Neural progenitor cell (in vitro differentiated cells): ENCODE measurements at regions not wholly inside any gene's neighbourhood (a gene's known extent, or its start where the extent isn't known, plus 50 kb on each side); places are given as distances from the start of the nearest gene placed in this dataset.

ENCODE experiments used
- DNase-seq: peaks from one replicate; pipeline ENCODE4 v3.0.0-alpha.2; 2016; ENCODE audit warnings: low spot score
- H2AFZ ChIP-seq: fragments of 200-600 bp; sonication (generic); replicated peaks from 2 replicates; pipeline ENCODE4 v1.6.1; 2016; ENCODE audit warnings: antibody characterized with exemption
- H3F3A ChIP-seq: fragments of 200-600 bp; sonication (generic); 2 replicates; pipeline ENCODE4 v1.6.1; 2016; ENCODE audit warnings: antibody characterized with exemption, low read depth
- H3K27ac ChIP-seq: fragments of 200-600 bp; sonication (generic); 2 replicates; pipeline ENCODE4 v1.5.1; 2016; ENCODE audit warnings: mild to moderate bottlenecking
- H3K27me3 ChIP-seq: fragments of 200-600 bp; sonication (generic); 2 replicates; pipeline ENCODE4 v1.6.1; 2016; ENCODE audit warnings: mild to moderate bottlenecking, moderate library complexity
- H3K36me3 ChIP-seq: fragments of 200-600 bp; sonication (generic); 2 replicates; pipeline ENCODE4 v1.5.1; 2016
- H3K4me1 ChIP-seq: fragments of 200-600 bp; sonication (generic); 2 replicates; pipeline ENCODE4 v1.6.1; 2016; ENCODE audit warnings: mixed run types
- H3K4me2 ChIP-seq: fragments of 200-600 bp; sonication (generic); 2 replicates; pipeline ENCODE4 v1.6.1; 2016
- H3K4me3 ChIP-seq: fragments of 200-600 bp; sonication (generic); 2 replicates; pipeline ENCODE4 v1.5.1; 2016
- H3K79me2 ChIP-seq: fragments of 200-600 bp; sonication (generic); 2 replicates; pipeline ENCODE4 v1.6.1; 2016; ENCODE audit warnings: low read depth
- H3K9ac ChIP-seq: fragments of 200-600 bp; sonication (generic); 2 replicates; pipeline ENCODE4 v1.6.1; 2016
- H3K9me3 ChIP-seq: fragments of 200-600 bp; sonication (generic); 2 replicates; pipeline ENCODE4 v1.5.1; 2016; ENCODE audit warnings: low read depth
- H4K20me1 ChIP-seq: fragments of 200-600 bp; sonication (generic); 2 replicates; pipeline ENCODE4 v1.6.1; 2016; ENCODE audit warnings: low read depth
- H3K27ac Mint-ChIP-seq: 3 replicates; pipeline ENCODE4 v1.8.0; 2021; ENCODE audit warnings: mixed read lengths
- H3K27me3 Mint-ChIP-seq: 2 replicates; pipeline ENCODE4 v1.8.0; 2022; ENCODE audit warnings: low read depth, mild to moderate bottlenecking, inconsistent platforms, moderate library complexity, mixed read lengths; ENCODE audit not compliant: insufficient read depth
- H3K36me3 Mint-ChIP-seq: 3 replicates; pipeline ENCODE4 v1.8.0; 2021; ENCODE audit warnings: mixed read lengths
- H3K4me1 Mint-ChIP-seq: 3 replicates; pipeline ENCODE4 v1.8.0; 2021; ENCODE audit warnings: mixed read lengths
- H3K4me3 Mint-ChIP-seq: 3 replicates; pipeline ENCODE4 v1.8.0; 2021; ENCODE audit warnings: mild to moderate bottlenecking, moderate library complexity, mixed read lengths
- H3K9me3 Mint-ChIP-seq: 3 replicates; pipeline ENCODE4 v1.8.0; 2020; ENCODE audit warnings: mixed read lengths
- EZH2 ChIP-seq: fragments of 200-600 bp; sonication (generic); IDR thresholded peaks from 2 replicates; pipeline ENCODE4 v1.6.1; 2017; ENCODE audit warnings: antibody characterized with exemption, mild to moderate bottlenecking, moderate library complexity
- EZH2phosphoT487 ChIP-seq: fragments of 200-600 bp; sonication (generic); IDR thresholded peaks from 2 replicates; pipeline ENCODE4 v1.6.1; 2017; ENCODE audit warnings: antibody characterized with exemption
- TF ChIP-seq, protein P1 (sequence below): fragments of 200-600 bp; sonication (generic); IDR thresholded peaks from 2 replicates; pipeline ENCODE4 v1.5.1; 2017; ENCODE audit warnings: antibody characterized with exemption, mild to moderate bottlenecking

DNA sequence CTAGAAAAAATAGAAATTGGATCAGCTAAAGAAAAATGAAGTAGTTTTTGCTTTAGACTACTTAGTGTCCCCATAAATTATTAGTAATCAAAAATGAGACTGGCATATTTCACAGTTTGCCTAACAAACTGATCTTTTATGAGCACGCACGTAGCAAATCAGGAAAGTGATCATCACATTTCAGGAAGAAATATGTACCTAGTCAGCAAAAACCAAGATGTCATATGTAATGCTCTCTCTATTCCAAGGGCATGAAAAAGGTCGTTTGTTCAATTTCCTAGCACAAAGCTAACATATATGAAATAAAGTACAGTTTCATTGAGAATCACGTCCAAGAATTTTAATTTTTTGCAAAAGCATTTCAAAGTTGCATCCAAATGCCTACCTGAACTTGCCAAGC lies 600.4 kb upstream of the CHAC2 start:
- no peak overlapping the region for H2AFZ ChIP-seq
- H3K4me2 ChIP-seq = no peak overlapping the region
- no peak overlapping the region for H3K4me3 Mint-ChIP-seq
- H3K36me3 Mint-ChIP-seq = no peaks in the 10 kb centered on the region
- no peaks in the 10 kb centered on the region for H3F3A ChIP-seq
- no peaks in the 10 kb centered on the region for H3K27me3 ChIP-seq
- DNase-seq = no peak
- no peak overlapping the region for H3K9ac ChIP-seq
- H3K27ac ChIP-seq = no peak overlapping the region
- H3K4me3 ChIP-seq = no peak overlapping the region
- no peaks in the 10 kb centered on the region for H3K4me1 Mint-ChIP-seq
- peaks cover 6% of the 10 kb centered on the region for H3K9me3 Mint-ChIP-seq
- H3K79me2 ChIP-seq = no peaks in the 10 kb centered on the region
- H3K9me3 ChIP-seq = no peaks in the 10 kb centered on the region
- TF ChIP-seq EZH2 (no peak), EZH2phosphoT487 (no peak)
- TF ChIP-seq, protein P1, sequence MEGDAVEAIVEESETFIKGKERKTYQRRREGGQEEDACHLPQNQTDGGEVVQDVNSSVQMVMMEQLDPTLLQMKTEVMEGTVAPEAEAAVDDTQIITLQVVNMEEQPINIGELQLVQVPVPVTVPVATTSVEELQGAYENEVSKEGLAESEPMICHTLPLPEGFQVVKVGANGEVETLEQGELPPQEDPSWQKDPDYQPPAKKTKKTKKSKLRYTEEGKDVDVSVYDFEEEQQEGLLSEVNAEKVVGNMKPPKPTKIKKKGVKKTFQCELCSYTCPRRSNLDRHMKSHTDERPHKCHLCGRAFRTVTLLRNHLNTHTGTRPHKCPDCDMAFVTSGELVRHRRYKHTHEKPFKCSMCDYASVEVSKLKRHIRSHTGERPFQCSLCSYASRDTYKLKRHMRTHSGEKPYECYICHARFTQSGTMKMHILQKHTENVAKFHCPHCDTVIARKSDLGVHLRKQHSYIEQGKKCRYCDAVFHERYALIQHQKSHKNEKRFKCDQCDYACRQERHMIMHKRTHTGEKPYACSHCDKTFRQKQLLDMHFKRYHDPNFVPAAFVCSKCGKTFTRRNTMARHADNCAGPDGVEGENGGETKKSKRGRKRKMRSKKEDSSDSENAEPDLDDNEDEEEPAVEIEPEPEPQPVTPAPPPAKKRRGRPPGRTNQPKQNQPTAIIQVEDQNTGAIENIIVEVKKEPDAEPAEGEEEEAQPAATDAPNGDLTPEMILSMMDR = no peak
- no peaks in the 10 kb centered on the region for H4K20me1 ChIP-seq
- no peaks in the 10 kb centered on the region for H3K4me1 ChIP-seq
- no peak overlapping the region for H3K27ac Mint-ChIP-seq
- no peaks in the 10 kb centered on the region for H3K27me3 Mint-ChIP-seq
- no peaks in the 10 kb centered on the region for H3K36me3 ChIP-seq

DNA sequence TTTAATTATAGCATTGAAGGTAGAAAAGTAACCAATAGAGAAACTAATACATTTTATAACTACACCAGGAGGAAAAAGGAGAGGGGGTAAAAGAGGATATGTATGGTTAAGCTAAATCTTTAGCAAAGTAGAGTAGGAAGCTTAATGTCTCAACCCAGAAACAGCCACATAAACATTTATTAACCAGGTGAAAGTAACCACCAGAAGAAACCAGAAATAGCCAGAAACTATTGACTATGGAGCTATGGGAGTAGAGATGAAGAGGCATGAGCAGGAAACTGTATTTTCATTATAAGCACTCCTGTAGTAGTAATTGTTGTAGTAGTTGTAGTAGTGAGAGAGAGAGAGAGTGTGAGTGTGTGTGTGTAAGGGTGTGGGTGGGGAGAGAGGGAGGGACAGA lies 617.5 kb upstream of the CHAC2 start:
- no peak overlapping the region for H3K9ac ChIP-seq
- no peak overlapping the region for H3K4me3 ChIP-seq
- no peaks in the 10 kb centered on the region for H3K79me2 ChIP-seq
- no peaks in the 10 kb centered on the region for H4K20me1 ChIP-seq
- H3K27me3 ChIP-seq = no peaks in the 10 kb centered on the region
- H3K27ac Mint-ChIP-seq = no peak overlapping the region
- DNase-seq = no peak
- no peaks in the 10 kb centered on the region for H3F3A ChIP-seq
- no peaks in the 10 kb centered on the region for H3K9me3 ChIP-seq
- H3K9me3 Mint-ChIP-seq = no peaks in the 10 kb centered on the region
- H3K4me1 ChIP-seq = no peaks in the 10 kb centered on the region
- no peak overlapping the region for H3K27ac ChIP-seq
- TF ChIP-seq EZH2phosphoT487 (no peak), EZH2 (no peak)
- TF ChIP-seq, protein P1 = no peak
- no peaks in the 10 kb centered on the region for H3K36me3 ChIP-seq
- no peak overlapping the region for H3K4me2 ChIP-seq
- no peak overlapping the region for H2AFZ ChIP-seq
- no peaks in the 10 kb centered on the region for H3K36me3 Mint-ChIP-seq
- no peak overlapping the region for H3K4me3 Mint-ChIP-seq
- H3K27me3 Mint-ChIP-seq = no peaks in the 10 kb centered on the region
- H3K4me1 Mint-ChIP-seq = no peaks in the 10 kb centered on the region

DNA sequence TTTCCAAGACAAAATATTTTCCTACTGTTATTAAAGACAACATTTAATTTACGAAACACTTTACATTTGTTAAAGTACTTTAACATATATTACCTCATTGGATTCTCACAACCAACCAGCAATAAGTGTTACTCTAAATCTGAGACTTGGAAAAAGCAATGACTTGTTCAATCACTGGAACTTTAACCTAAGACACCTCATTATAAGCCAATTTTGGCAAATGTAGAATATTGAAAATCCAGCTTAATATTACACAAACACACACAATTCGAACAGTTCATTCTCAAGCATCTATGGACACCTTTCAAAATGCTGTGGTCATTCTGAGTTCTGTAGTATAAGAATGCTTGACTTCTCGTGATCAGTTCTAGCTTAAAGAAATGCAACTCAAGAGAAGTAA lies 619.4 kb upstream of the CHAC2 start:
- TF ChIP-seq, protein P1 = no peak
- no peak for TF ChIP-seq EZH2phosphoT487
- no peak for TF ChIP-seq EZH2
- H4K20me1 ChIP-seq = no peaks in the 10 kb centered on the region
- H3F3A ChIP-seq = no peaks in the 10 kb centered on the region
- H3K4me2 ChIP-seq = no peak overlapping the region
- H3K27ac ChIP-seq = no peak overlapping the region
- H3K36me3 ChIP-seq = no peaks in the 10 kb centered on the region
- H3K4me3 ChIP-seq = no peak overlapping the region
- no peaks in the 10 kb centered on the region for H3K9me3 ChIP-seq
- no peaks in the 10 kb centered on the region for H3K9me3 Mint-ChIP-seq
- no peak for DNase-seq
- H3K9ac ChIP-seq = no peak overlapping the region
- no peaks in the 10 kb centered on the region for H3K27me3 Mint-ChIP-seq
- H3K27ac Mint-ChIP-seq = no peak overlapping the region
- no peaks in the 10 kb centered on the region for H3K79me2 ChIP-seq
- no peak overlapping the region for H2AFZ ChIP-seq
- no peaks in the 10 kb centered on the region for H3K4me1 Mint-ChIP-seq
- H3K4me1 ChIP-seq = no peaks in the 10 kb centered on the region
- no peaks in the 10 kb centered on the region for H3K36me3 Mint-ChIP-seq
- H3K4me3 Mint-ChIP-seq = no peak overlapping the region
- H3K27me3 ChIP-seq = no peaks in the 10 kb centered on the region

DNA sequence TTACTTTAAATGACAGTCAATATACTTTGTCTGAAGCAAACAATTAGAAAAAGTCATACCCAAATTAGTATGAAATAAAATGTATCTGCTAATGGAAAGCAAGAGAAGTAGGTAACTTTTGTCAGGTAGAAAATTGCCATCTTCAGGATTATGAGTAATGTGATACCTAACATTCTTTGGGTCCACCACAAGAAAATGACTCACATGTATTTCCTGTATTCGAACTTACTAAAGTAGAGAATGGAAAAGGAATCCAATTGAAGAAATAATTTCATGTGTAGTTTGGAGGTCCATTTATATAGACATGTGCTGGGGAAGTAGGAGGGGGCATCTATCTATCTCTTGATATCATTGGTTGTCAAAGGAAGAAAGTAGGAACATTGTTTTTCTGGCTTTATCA lies 636.2 kb upstream of the CHAC2 start:
- H3K9me3 Mint-ChIP-seq = no peaks in the 10 kb centered on the region
- Histone ChIP-seq H3F3A (no peaks in the 10 kb centered on the region), H2AFZ (no peak overlapping the region), H3K9me3 (no peaks in the 10 kb centered on the region), H3K27me3 (no peaks in the 10 kb centered on the region), H3K27ac (no peak overlapping the region), H3K4me1 (no peaks in the 10 kb centered on the region), H3K79me2 (no peaks in the 10 kb centered on the region), H4K20me1 (no peaks in the 10 kb centered on the region), H3K36me3 (no peaks in the 10 kb centered on the region), H3K4me2 (no peak overlapping the region), H3K4me3 (no peak overlapping the region), H3K9ac (no peak overlapping the region)
- TF ChIP-seq EZH2phosphoT487 = no peak
- TF ChIP-seq, protein P1 = no peak
- TF ChIP-seq EZH2 = no peak
- peaks cover 6% of the 10 kb centered on the region for H3K4me1 Mint-ChIP-seq
- H3K27me3 Mint-ChIP-seq = no peaks in the 10 kb centered on the region
- no peak overlapping the region for H3K27ac Mint-ChIP-seq
- no peaks in the 10 kb centered on the region for H3K36me3 Mint-ChIP-seq
- no peak for DNase-seq
- no peak overlapping the region for H3K4me3 Mint-ChIP-seq
